ENCODE measurements at regions not wholly inside any gene's neighbourhood (a gene's known extent, or its start where the extent isn't known, plus 50 kb on each side); places are given as distances from the start of the nearest gene placed in this dataset.

- no peaks in the 10 kb centered on the region for H3K27me3 ChIP-seq
- peak; percentile 31 for ATAC-seq
- H3K4me1 ChIP-seq, result no peaks in the 10 kb centered on the region
- no peak overlapping the region for H3K27ac ChIP-seq
- H3K9me3 ChIP-seq, result no peaks in the 10 kb centered on the region
- no peak overlapping the region for H3K4me3 ChIP-seq
- WGBS, 2 donors (ENCODE audit: low coverage in 1 of 2), result 0% methylated on average over 1 of the region's 1 CpG; no CpG with 5 or more reads in 1 of the 2 donors
- no peak for TF ChIP-seq POLR2A (IDR thresholded peaks at IDR 0.05)
- peak in 2 of 4 experiments; percentile 8 to 50 for TF ChIP-seq CTCF (IDR thresholded peaks at IDR 0.05)
- TF ChIP-seq EP300 (IDR thresholded peaks at IDR 0.05), result no peak
- no peaks in the 10 kb centered on the region for H3K36me3 ChIP-seq
Observed at GRCh38 chr11:90639461-90639993, 416.7 kb upstream of the CHORDC1 start.

GRCh38 chr11:90635886-90636285 is 413.0 kb upstream of the CHORDC1 start:
- Histone ChIP-seq H3K4me1 (no peaks in the 10 kb centered on the region), H3K27me3 (no peaks in the 10 kb centered on the region), H3K9me3 (no peaks in the 10 kb centered on the region), H3K27ac (no peak overlapping the region), H3K4me3 (no peak overlapping the region), H3K36me3 (no peaks in the 10 kb centered on the region)
- TF ChIP-seq CTCF (IDR thresholded peaks at IDR 0.05), result no peak
- TF ChIP-seq EP300 (IDR thresholded peaks at IDR 0.05), result no peak
- no peak for TF ChIP-seq POLR2A (IDR thresholded peaks at IDR 0.05)
- TF ChIP-seq POLR2AphosphoS5 (IDR thresholded peaks at IDR 0.05), result no peak
- no peak for ATAC-seq
- WGBS, 2 donors (ENCODE audit: low coverage in 1 of 2), result 75 to 80% methylated on average over 1 of the region's 1 CpG

DNA sequence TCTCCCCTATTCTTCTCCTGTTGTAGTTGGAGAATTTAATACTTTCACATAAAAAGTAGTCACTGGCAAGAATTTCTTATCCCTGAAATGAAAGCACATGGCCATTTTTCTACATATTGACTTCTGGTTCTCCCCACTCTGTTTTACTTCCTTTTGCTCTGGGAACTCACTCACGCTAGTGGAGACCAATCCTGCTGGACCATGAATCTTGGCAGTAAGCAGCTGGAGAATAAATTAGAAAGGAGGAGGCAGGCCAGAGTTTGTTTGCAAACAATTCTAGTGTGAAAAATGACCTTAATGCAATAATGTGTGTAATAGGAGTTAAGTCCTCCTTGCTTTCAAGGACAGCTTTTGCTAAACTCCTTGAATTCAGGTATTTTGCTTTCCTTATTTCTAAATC is 412.3 kb upstream of the CHORDC1 start:
- H3K4me3 ChIP-seq, result no peak overlapping the region
- TF ChIP-seq CTCF (IDR thresholded peaks at IDR 0.05) (no peak), EP300 (IDR thresholded peaks at IDR 0.05) (no peak), POLR2AphosphoS5 (IDR thresholded peaks at IDR 0.05) (no peak), POLR2A (IDR thresholded peaks at IDR 0.05) (no peak)
- no peak for ATAC-seq
- H3K9me3 ChIP-seq, result no peaks in the 10 kb centered on the region
- 60 to 64% methylated on average over 1 of the region's 1 CpG for WGBS, 2 donors (ENCODE audit: low coverage in 1 of 2)
- H3K27me3 ChIP-seq, result no peaks in the 10 kb centered on the region
- no peaks in the 10 kb centered on the region for H3K36me3 ChIP-seq
- H3K4me1 ChIP-seq, result no peaks in the 10 kb centered on the region
- H3K27ac ChIP-seq, result no peak overlapping the region

DNA sequence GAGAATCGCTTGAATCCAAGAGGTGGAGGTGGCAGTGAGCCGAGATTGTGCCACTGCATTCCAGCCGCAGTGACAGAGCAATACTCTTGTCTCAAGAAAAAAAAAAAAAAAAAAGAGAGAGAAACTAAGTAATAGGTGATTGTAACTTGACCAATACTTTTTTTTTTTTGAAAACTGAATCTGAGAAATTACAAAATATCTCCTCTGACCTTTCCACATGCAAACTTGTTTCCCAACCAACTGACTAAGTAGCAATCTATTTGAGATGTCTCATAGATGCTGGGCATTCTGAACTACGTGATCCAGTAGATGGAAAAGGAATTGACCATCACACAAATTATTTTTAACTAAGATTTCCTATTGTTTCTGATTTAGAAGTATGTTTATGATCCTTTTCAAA is 407.3 kb upstream of the CHORDC1 start:
- H3K27me3 ChIP-seq, result no peaks in the 10 kb centered on the region
- TF ChIP-seq POLR2A (IDR thresholded peaks at IDR 0.05) (no peak), CTCF (IDR thresholded peaks at IDR 0.05) (no peak), POLR2AphosphoS5 (IDR thresholded peaks at IDR 0.05) (no peak), EP300 (IDR thresholded peaks at IDR 0.05) (no peak)
- no peak overlapping the region for H3K4me3 ChIP-seq
- no peaks in the 10 kb centered on the region for H3K4me1 ChIP-seq
- WGBS, 2 donors (ENCODE audit: low coverage in 1 of 2), result 83 to 99% methylated on average over 1 to 4 of the region's 4 CpGs
- no peaks in the 10 kb centered on the region for H3K9me3 ChIP-seq
- no peak overlapping the region for H3K27ac ChIP-seq
- no peak for ATAC-seq
- H3K36me3 ChIP-seq, result no peaks in the 10 kb centered on the region

- 78 to 96% methylated on average over 4 of the region's 4 CpGs for WGBS, 2 donors (ENCODE audit: low coverage in 1 of 2)
- Histone ChIP-seq H3K27ac (no peak overlapping the region), H3K9me3 (no peaks in the 10 kb centered on the region), H3K36me3 (no peaks in the 10 kb centered on the region), H3K27me3 (no peaks in the 10 kb centered on the region), H3K4me3 (no peak overlapping the region), H3K4me1 (no peaks in the 10 kb centered on the region)
- TF ChIP-seq POLR2A (IDR thresholded peaks at IDR 0.05), result no peak
- no peak for TF ChIP-seq POLR2AphosphoS5 (IDR thresholded peaks at IDR 0.05)
- no peak for TF ChIP-seq EP300 (IDR thresholded peaks at IDR 0.05)
- ATAC-seq, result no peak
Observed at GRCh38 chr11:90629229-90629806, 406.5 kb upstream of the CHORDC1 start.
